Coronary artery (tissue), 2 donors: ENCODE measurements at regions not wholly inside any gene's neighbourhood (a gene's known extent, or its start where the extent isn't known, plus 50 kb on each side); places are given as distances from the start of the nearest gene placed in this dataset.
A peak's percentile ranks its signal among the peaks of the same experiment; 100 is the strongest.

Source experiments
- DNase-seq: peaks from one replicate; pipeline ENCODE4 v3.0.0-alpha.2; 2017; ENCODE audit warnings: low spot score
- H3K27ac ChIP-seq, 2 donors: fragments of 200-600 bp; sonication (generic); one replicate each; pipeline ENCODE4 v1.5.1; 2016 to 2019
- H3K4me3 ChIP-seq: fragments of 200-600 bp; sonication (generic); 2 replicates; pipeline ENCODE4 v1.5.1; 2016; ENCODE audit warnings: mild to moderate bottlenecking, moderate library complexity
- CTCF ChIP-seq: fragments of 200-600 bp; sonication (generic); IDR thresholded peaks from one replicate; pipeline ENCODE4 v1.5.1; 2019; ENCODE audit warnings: antibody characterized with exemption

GRCh38 chr13:105336706-105337576 is 1198.5 kb downstream of the EFNB2 start:
- H3K27ac ChIP-seq, result no peak overlapping the region
- no peak for TF ChIP-seq CTCF
- DNase-seq, result no peak
- no peak overlapping the region for H3K4me3 ChIP-seq

DNA sequence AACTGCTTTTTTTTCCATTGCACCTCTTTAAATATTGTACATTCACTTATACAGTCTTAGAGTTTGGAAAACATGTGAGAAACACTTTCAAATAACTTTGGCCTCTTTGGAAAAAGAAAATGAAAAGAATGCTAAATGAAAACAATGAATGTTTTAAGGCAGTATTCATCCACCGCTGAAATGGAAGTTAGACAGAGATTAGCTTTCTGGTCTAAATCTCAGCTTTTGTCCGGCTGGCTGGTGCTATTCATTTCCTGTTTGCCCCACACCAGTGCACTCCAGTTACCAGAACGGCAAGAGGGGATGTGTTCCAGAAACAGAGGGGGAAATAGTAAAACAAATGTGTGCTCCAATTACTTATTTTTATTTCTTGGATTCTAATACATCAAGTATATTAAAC is 1201.3 kb downstream of the EFNB2 start:
- Histone ChIP-seq H3K27ac (peak overlapping the region in 1 of 2 donors; percentile 62), H3K4me3 (no peak overlapping the region)
- TF ChIP-seq CTCF, result no peak
- no peak for DNase-seq

- H3K27ac ChIP-seq, result peak overlapping the region; percentile 53 to 62
- H3K4me3 ChIP-seq, result no peak overlapping the region
- no peak for DNase-seq
- no peak for TF ChIP-seq CTCF
These were observed 1202.0 kb downstream of the EFNB2 start for GRCh38 chr13:105333416-105333815.

DNA sequence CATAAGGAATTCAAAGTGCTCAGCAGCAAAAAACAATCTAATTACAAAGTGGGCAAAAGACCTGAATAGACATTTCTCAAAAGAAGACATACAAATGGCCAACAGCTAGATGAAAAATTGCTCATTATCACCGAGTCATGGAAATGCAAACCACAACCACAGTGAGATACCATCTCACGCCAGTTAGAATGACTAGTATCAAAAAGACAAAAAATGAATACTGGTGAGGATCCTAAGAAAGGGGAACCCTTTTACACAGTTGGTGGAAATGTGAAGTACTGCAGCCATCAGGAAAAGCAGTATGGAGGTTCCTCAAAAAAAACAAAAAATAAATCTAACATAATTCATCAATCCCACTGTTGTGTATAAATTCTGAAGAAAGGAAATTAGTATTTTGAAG is 1206.1 kb downstream of the EFNB2 start:
- no peak overlapping the region for H3K27ac ChIP-seq
- DNase-seq, result no peak
- H3K4me3 ChIP-seq, result no peak overlapping the region
- TF ChIP-seq CTCF, result no peak

GRCh38 chr13:105328212-105328611 is 1207.2 kb downstream of the EFNB2 start:
- Histone ChIP-seq H3K27ac (no peak overlapping the region), H3K4me3 (no peak overlapping the region)
- no peak for TF ChIP-seq CTCF
- DNase-seq, result no peak

DNA sequence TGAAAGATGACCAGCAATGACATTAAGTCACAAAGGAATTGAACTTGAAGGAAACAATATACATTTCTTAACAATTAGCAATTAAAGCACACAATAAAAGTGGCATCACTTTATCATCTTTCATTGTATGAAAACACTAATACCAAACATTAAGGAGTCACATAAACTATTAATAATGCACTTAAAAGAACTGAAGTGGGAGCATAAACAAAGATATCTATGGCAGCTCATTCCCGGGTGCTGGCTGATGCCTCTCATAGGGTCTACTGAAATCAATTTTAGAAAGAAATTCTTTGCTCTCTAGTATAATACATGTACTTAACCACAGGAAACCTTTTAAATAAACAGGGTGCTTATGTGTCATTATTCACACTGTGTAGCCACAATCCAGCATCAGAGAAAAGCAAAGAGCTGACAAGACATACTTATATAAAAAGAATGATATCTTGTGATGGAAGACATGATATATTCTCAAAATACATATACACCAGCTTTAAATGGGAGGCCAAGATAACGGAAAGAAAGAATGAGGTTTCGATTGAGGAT is 1207.8 kb downstream of the EFNB2 start:
- TF ChIP-seq CTCF, result no peak
- H3K27ac ChIP-seq, result no peak overlapping the region
- no peak overlapping the region for H3K4me3 ChIP-seq
- no peak for DNase-seq

DNA sequence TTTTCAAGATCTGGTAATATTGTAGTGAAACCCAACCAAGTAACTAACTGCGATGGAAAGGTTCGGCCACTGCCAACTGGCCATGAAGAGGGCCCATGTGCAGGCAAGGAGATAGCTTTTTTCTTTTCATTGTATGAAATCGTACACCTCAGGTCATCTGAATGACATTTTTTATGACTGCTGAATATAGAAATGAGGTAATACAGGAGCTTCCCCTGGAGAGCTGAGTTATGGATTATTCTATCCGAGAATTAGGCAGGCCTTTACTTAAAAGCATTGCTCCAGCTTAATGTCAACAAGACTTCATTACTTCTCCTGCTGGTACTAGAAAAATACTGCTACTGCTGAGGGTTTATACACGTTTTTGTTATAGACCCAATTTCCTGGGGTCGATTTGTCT is 1215.6 kb downstream of the EFNB2 start:
- H3K27ac ChIP-seq, result no peak overlapping the region
- H3K4me3 ChIP-seq, result no peak overlapping the region
- TF ChIP-seq CTCF, result no peak
- no peak for DNase-seq
